ENCODE measurements at regions not wholly inside any gene's neighbourhood (a gene's known extent, or its start where the extent isn't known, plus 50 kb on each side); places are given as distances from the start of the nearest gene placed in this dataset.

DNA sequence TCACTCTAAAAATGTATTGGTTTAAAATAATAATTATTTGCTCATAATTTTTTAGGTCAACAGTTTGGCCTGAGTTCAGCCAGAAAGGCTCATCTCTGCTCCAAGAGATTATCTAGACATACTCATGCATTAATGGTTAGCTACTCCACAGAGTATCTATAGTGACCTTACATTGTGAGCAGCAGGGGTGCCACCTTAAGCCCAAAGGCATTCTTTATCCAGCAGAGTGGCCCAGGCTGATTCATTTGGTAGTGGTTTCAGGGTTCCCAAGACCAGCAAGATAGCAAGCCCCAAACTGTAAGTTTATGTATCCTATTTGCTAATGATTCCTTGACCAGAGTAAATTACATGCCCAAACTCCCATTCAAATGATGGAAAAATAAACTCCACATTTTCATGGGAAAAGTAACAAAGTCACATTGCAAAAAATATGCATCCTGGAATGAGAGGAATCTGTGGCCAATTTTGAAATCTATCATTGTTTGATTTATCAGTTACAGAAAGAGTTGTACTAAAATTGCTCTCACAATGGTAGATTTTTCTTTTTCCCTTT lies 182.6 kb upstream of the KCNK2 start:
- TF ChIP-seq, protein P1, sequence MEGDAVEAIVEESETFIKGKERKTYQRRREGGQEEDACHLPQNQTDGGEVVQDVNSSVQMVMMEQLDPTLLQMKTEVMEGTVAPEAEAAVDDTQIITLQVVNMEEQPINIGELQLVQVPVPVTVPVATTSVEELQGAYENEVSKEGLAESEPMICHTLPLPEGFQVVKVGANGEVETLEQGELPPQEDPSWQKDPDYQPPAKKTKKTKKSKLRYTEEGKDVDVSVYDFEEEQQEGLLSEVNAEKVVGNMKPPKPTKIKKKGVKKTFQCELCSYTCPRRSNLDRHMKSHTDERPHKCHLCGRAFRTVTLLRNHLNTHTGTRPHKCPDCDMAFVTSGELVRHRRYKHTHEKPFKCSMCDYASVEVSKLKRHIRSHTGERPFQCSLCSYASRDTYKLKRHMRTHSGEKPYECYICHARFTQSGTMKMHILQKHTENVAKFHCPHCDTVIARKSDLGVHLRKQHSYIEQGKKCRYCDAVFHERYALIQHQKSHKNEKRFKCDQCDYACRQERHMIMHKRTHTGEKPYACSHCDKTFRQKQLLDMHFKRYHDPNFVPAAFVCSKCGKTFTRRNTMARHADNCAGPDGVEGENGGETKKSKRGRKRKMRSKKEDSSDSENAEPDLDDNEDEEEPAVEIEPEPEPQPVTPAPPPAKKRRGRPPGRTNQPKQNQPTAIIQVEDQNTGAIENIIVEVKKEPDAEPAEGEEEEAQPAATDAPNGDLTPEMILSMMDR (IDR thresholded peaks at IDR 0.05; ENCODE audit: partially characterized antibody, unreplicated experiment) = no peak
- peaks cover 12% of the 10 kb centered on the region for H3K4me1 Mint-ChIP-seq (ENCODE audit: low read depth, unreplicated experiment)
- no peak for DNase-seq

DNA sequence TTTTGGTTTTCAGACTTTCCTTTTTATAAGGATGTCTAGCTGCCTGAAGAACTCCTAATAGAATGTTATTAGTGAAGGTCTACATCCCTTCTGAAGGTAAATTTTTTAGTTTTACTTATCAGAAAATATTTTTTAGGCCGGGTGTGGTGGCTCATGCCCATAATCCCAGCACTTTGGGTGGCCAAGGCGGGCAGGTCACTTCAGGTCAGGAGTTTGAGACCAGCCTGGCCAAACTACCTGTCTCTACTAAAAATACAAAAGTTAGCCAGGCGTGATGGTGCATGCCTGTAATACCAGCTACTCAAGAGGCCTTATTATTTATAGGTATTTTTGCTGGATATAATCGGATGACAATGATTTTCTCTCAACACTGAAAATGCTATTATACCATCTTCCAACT lies 181.9 kb upstream of the KCNK2 start:
- DNase-seq = no peak
- Mint-ChIP-seq H3K4me3 (ENCODE audit: unreplicated experiment) (no peak overlapping the region), H3K9me3 (ENCODE audit: unreplicated experiment) (no peaks in the 10 kb centered on the region), H3K27ac (ENCODE audit: unreplicated experiment) (no peak overlapping the region), H3K27me3 (ENCODE audit: unreplicated experiment) (no peaks in the 10 kb centered on the region), H3K36me3 (ENCODE audit: unreplicated experiment) (no peaks in the 10 kb centered on the region), H3K4me1 (ENCODE audit: low read depth, unreplicated experiment) (peaks cover 8% of the 10 kb centered on the region)
- TF ChIP-seq, protein P1 (IDR thresholded peaks at IDR 0.05; ENCODE audit: partially characterized antibody, unreplicated experiment) = no peak

More for the DNA sequence above, 182.6 kb upstream of the KCNK2 start:
- Mint-ChIP-seq H3K4me3 (ENCODE audit: unreplicated experiment) (no peak overlapping the region), H3K27ac (ENCODE audit: unreplicated experiment) (no peak overlapping the region), H3K9me3 (ENCODE audit: unreplicated experiment) (no peaks in the 10 kb centered on the region), H3K36me3 (ENCODE audit: unreplicated experiment) (no peaks in the 10 kb centered on the region), H3K27me3 (ENCODE audit: unreplicated experiment) (no peaks in the 10 kb centered on the region)

DNA sequence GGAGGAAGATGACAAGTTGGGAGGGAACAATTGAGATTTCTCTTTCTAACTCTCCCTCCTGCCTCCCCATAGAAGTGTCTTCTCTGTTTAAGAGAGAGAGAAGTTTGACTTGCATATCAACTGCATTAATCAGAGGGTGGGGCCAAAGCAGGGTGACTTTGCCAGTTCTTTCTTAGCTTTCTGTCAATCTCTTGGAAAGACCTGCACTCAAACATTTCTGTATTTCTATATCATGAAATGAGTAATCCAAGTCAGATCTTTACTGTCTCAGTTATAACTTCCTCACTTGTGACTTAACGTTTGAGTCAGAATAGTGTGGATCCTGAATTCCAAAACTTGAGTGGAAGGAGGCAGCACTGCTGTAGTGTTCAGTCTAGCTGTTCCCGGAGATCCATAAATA lies 180.8 kb upstream of the KCNK2 start:
- no peak for DNase-seq
- Mint-ChIP-seq H3K27me3 (ENCODE audit: unreplicated experiment) (no peaks in the 10 kb centered on the region), H3K9me3 (ENCODE audit: unreplicated experiment) (no peaks in the 10 kb centered on the region), H3K27ac (ENCODE audit: unreplicated experiment) (no peak overlapping the region), H3K4me3 (ENCODE audit: unreplicated experiment) (no peak overlapping the region), H3K36me3 (ENCODE audit: unreplicated experiment) (no peaks in the 10 kb centered on the region), H3K4me1 (ENCODE audit: low read depth, unreplicated experiment) (peaks cover 4% of the 10 kb centered on the region)
- TF ChIP-seq, protein P1 (IDR thresholded peaks at IDR 0.05; ENCODE audit: partially characterized antibody, unreplicated experiment) = no peak

DNA sequence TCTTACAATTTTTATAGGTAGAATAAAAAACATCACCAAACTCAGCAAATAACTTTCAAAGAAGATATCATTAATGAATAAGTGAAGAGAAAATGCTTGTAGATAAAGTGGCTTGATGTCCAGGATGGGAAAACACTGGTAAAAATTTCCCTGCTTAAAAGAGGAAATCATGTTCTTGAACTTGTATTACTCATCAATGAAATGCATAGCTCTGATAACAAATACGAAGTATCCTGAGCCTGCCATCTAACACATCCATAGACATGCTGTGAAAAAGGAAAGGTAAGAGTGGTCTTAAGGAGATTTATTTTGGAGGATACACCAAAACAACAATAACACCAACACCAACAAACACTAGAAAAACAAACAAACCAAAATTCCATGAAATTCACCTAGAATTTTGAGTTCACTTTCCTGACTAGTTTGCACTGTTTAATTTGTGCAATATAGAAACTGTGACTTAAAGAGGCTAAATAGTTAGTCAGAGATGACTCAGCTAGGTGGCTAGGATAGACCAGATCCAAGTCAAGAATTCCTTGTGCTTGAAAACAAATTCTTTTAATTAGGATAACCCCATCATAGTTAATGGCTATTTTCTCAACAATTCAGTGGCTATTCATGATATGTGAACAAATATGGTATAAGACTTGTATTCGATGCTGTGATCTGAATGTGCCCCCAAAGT lies 179.8 kb upstream of the KCNK2 start:
- Mint-ChIP-seq H3K4me3 (ENCODE audit: unreplicated experiment) (no peak overlapping the region), H3K27ac (ENCODE audit: unreplicated experiment) (no peak overlapping the region), H3K9me3 (ENCODE audit: unreplicated experiment) (no peaks in the 10 kb centered on the region), H3K27me3 (ENCODE audit: unreplicated experiment) (no peaks in the 10 kb centered on the region), H3K36me3 (ENCODE audit: unreplicated experiment) (no peaks in the 10 kb centered on the region), H3K4me1 (ENCODE audit: low read depth, unreplicated experiment) (no peaks in the 10 kb centered on the region)
- TF ChIP-seq, protein P1 (IDR thresholded peaks at IDR 0.05; ENCODE audit: partially characterized antibody, unreplicated experiment) = no peak
- DNase-seq = no peak

DNA sequence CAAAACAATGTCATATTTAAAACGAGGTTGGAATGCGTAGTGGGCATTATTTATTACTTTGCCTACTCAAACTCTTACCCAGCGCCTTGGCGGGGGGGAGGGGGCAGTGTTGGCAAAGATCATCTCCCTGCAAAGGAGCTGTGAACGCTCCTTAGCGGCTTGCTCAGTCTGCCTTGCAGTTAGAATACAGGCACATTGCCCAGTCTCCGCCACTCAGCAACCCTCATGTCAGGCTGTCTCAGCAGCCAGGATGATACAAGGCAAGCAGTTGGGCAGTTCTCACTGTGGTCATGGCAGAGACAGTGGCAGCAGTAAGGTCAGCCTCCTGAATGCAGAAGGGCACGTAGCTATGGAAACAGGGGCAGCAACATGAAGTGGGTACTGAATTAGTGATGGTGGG lies 170.4 kb upstream of the KCNK2 start:
- H3K9me3 Mint-ChIP-seq (ENCODE audit: unreplicated experiment) = no peaks in the 10 kb centered on the region
- H3K4me3 Mint-ChIP-seq (ENCODE audit: unreplicated experiment) = no peak overlapping the region
- peaks cover 3% of the 10 kb centered on the region for H3K4me1 Mint-ChIP-seq (ENCODE audit: low read depth, unreplicated experiment)
- DNase-seq = no peak
- H3K36me3 Mint-ChIP-seq (ENCODE audit: unreplicated experiment) = no peaks in the 10 kb centered on the region
- TF ChIP-seq, protein P1 (IDR thresholded peaks at IDR 0.05; ENCODE audit: partially characterized antibody, unreplicated experiment) = no peak
- H3K27ac Mint-ChIP-seq (ENCODE audit: unreplicated experiment) = no peak overlapping the region
- H3K27me3 Mint-ChIP-seq (ENCODE audit: unreplicated experiment) = no peaks in the 10 kb centered on the region

Data from glutamatergic neuron (in vitro differentiated cells).